HG03196 (cell line): ENCODE measurements at regions not wholly inside any gene's neighbourhood (a gene's known extent, or its start where the extent isn't known, plus 50 kb on each side); places are given as distances from the start of the nearest gene placed in this dataset.
"Not testable (repeated sequence)": the region's sequence is repeated elsewhere in the genome, so short reads cannot be mapped to it uniquely, and the experiment has no call there.

Source experiments
- ATAC-seq: cut with Tn5 transposase; IDR thresholded peaks from one replicate; pipeline ENCODE4 v1.9.1; 2021; ENCODE audit not compliant: unreplicated experiment

- no peak for ATAC-seq
Measured at GRCh38 chr4:125262502-125262901, 52.3 kb upstream of the FAT4 start.

DNA sequence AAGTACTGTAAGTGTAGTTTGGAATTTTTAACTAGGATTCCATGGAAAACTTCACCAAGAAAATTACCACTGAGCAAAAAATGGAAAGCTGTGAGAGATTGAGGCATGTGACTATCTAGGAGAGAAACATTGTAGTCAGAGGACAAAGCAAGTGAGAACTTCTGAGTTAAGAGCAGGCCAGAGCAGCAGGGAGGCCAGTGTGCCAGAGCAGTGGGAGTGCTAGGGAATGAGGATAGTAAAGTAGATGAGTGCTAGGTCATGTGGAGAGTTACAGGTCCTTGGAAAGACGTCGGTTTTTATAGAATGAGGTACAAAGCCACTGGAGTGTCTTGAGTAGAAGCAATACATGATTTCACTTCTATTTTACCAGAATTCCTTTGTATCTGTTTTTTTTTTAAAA is 52.7 kb upstream of the FAT4 start:
- no peak for ATAC-seq

- no peak for ATAC-seq
Measured at GRCh38 chr4:125254106-125254505, 60.6 kb upstream of the FAT4 start.

DNA sequence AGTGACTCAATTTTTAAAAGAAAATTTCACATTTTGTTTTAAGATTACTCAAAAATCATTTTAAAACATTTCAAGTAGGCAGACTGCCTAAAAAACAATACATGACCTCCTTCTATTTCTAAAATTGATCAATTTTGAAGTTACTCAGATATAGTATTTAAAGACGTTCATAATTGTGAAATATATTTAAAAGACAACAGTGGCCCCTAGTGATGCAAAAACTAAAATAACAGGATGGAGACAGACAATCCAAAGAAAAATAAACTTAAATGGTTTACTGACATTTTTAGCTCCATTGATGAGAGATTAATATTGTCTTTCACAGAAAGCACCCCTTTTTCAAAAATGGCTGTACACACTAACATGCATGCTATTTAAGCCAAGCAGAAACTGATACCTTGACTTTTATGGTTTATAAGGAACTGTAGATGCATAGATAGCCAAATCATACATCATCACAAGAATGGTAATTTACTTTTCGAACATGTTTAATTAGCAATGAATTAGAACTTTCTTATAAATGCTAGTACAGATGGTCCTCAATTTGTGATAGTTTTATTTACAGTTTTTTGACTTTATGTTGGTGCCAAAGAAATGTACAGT is 69.8 kb upstream of the FAT4 start:
- no peak for ATAC-seq

DNA sequence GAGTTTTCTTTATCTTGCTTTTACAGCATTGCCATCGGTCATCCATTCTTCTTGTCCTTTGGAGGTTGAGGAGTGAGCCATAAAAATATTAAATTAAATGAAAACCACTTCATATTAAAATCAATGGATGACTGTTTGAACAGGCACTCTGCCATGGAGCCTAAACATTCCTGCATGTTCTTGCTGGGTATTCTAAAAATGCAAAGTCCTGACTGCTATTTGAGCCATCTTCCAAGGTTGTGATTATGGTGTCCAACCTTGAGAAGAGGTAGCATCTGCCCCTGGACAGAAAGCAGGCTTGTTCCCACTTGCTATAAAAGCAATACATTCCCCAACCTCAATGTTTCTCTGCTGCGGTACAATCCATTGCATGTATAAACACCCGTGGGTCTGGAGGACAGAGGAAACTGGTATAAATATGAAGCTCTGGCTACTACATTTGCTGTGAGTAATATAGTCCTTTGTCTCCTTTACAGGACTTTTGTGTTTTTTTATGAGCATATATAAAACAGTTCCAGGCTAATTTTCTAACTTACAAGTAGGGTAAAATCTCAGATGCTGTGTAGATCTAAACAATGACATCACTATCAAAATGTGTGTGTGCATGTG is 70.9 kb upstream of the FAT4 start:
- ATAC-seq, result no peak

- ATAC-seq, result no peak
Measured at GRCh38 chr4:125235971-125236370, 78.8 kb upstream of the FAT4 start.

GRCh38 chr4:125231661-125232060 is 83.1 kb upstream of the FAT4 start:
- ATAC-seq, result no peak

DNA sequence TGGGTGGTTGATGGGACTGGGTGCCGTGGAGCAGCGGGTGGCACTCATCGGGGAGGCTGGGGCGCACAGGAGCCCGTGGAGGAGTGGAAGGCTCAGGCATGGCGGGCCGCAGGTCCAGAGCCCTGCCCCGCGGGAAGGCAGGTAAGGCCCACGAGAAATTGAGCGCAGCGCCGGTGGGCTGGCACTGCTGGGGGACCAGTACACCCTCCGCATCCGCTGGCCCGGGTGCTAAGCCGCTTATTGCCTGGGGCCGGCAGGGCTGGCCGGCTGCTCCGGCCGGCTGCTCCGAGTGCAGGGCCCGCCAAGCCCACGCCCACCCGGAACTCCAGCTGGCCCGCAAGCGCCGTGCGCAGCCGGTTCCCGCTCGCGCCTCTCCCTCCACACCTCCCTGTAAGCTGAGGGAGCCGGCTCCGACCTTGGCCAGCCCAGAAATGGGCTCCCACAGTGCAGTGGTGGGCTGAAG is 85.1 kb upstream of the FAT4 start:
- no peak for ATAC-seq

- no peak for ATAC-seq
Measured at GRCh38 chr4:125225806-125226205, 88.9 kb upstream of the FAT4 start.

- ATAC-seq, result no peak
Measured at GRCh38 chr4:125200556-125200955, 114.2 kb upstream of the FAT4 start.

- no peak for ATAC-seq
Measured at GRCh38 chr4:125198916-125199315, 115.8 kb upstream of the FAT4 start.

DNA sequence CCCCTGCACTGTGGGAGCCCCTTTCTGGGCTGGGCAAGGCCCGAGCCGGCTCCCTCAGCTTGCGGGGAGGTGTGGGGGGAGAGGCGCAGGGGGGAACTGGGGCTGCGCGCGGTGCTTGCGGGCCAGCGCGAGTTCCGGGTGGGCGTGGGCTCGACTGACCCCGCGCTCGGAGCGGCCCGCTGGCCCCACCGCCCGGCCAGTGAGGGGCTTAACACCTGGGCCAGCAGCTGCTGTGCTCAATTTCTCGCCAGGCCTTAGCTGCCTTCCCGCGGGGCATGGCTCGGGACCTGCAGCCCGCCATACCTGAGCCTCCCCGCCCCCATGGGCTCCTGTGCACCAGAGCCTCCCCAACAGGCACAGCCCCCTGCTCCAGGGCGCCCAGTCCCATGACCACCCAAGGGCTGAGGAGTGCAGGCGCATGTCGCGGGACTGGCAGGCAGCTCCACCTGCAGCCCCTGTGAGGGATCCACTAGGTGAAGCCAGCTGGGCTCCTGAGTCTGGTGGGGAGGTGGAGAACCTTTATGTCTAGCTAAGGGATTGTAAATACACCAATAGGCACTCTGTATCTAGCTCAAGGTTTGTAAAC is 122.8 kb upstream of the FAT4 start:
- not testable (repeated sequence) for ATAC-seq

- ATAC-seq, result no peak
Measured at GRCh38 chr4:125191232-125191631, 123.5 kb upstream of the FAT4 start.

- ATAC-seq, result no peak
Measured at GRCh38 chr4:125187226-125188176, 127.3 kb upstream of the FAT4 start.

DNA sequence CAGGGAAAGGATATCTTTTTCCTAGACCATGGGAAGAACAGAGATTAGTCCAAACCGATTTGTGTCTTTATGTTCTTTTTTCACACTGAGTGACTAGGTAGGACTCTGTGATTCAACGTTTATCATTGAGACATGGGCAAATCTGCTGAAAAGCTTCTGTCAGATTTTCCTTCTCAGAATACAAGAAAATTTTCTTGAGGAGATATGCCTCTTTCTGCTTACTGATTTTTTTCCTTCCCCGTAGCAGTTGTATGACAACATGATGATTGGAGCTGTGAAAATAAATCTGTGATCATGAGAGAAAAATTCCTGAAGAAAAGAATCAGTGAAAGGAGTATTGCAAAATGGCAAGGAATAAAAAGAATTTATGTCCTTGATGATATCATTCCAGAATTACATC is 130.6 kb upstream of the FAT4 start:
- ATAC-seq, result no peak

- no peak for ATAC-seq
Measured at GRCh38 chr4:125181804-125182203, 133.0 kb upstream of the FAT4 start.

GRCh38 chr4:125179727-125180126 is 135.0 kb upstream of the FAT4 start:
- no peak for ATAC-seq

DNA sequence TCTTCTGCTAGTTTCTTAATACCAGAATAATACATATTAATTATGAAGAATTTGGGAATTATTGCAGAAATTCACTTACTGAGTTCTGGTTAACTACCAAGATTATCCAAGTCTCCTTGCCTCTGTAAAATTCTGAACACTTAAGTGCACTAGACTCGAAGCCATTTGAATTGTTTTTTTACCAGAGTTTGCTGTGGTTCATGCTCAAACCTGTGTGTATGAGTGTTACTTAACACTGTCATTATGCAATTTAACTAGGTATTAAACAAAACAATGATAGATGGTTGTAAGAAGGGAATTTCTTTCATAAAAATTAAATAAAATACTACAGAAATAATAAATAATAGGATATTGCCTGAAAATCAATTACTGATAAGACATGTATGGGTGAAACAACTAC is 145.6 kb upstream of the FAT4 start:
- no peak for ATAC-seq

- no peak for ATAC-seq
Measured at GRCh38 chr4:125168531-125168930, 146.2 kb upstream of the FAT4 start.

DNA sequence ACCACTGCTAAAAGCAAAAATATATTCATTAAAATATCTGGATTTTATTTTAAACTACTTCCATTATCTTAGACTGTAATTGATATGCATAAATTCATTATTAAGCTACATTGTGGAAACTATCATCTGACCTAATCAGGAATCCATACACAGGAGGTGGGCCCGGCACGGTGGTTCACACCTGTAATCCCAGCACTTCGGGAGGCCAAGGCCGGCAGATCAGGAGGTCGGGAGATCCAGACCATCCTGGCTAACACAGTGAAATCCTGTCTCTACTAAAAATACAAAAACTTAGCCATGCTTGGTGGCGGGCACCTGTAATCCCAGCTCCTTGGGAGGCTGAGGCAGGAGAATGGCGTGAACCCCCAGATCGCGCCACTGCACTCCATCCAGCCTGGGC is 148.7 kb upstream of the FAT4 start:
- not testable (repeated sequence) for ATAC-seq

GRCh38 chr4:125159001-125159400 is 155.8 kb upstream of the FAT4 start:
- no peak for ATAC-seq

DNA sequence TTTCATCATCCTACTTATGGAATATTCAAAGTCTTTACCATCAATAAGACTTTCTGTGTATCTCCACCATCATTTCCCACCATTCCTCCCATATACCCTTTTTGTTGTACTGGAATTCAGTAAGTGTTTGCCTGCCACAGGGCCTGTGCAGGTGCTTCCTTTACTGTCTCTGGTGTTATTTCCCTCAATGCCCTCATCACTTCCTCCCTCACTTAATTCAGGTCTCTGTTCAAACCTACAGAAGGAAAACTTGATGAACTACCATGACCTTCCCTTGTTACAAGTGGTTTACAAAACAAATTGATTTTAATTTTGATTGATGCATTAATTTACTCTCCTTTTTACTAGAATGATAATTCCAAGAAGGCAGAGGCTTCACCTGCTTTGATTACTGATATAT is 159.5 kb upstream of the FAT4 start:
- ATAC-seq, result no peak
